ENCODE measurements at regions not wholly inside any gene's neighbourhood (a gene's known extent, or its start where the extent isn't known, plus 50 kb on each side); places are given as distances from the start of the nearest gene placed in this dataset.

GRCh38 chr1:50358962-50359361, 64.3 kb downstream of the DMRTA2 start:
- no peak for TF ChIP-seq CTCF (IDR thresholded peaks at IDR 0.05; ENCODE audit: insufficient read depth, low read length)
- no peak overlapping the region for H3K4me3 ChIP-seq (ENCODE audit: low read depth, low read length)
- DNase-seq (ENCODE audit: low read depth) = no peak

- H3K4me3 ChIP-seq (ENCODE audit: low read depth, low read length) = no peak overlapping the region
- no peak for DNase-seq (ENCODE audit: low read depth)
- TF ChIP-seq CTCF (IDR thresholded peaks at IDR 0.05; ENCODE audit: insufficient read depth, low read length) = no peak
Measured at GRCh38 chr1:50357186-50357585, 66.1 kb downstream of the DMRTA2 start.

- DNase-seq (ENCODE audit: low read depth) = no peak
- H3K4me3 ChIP-seq (ENCODE audit: low read depth, low read length) = no peak overlapping the region
- TF ChIP-seq CTCF (IDR thresholded peaks at IDR 0.05; ENCODE audit: insufficient read depth, low read length) = no peak
Measured at GRCh38 chr1:50354813-50355212, 68.4 kb downstream of the DMRTA2 start.

GRCh38 chr1:50352428-50352827, 70.8 kb downstream of the DMRTA2 start:
- DNase-seq (ENCODE audit: low read depth) = peak; percentile 78
- no peak for TF ChIP-seq CTCF (IDR thresholded peaks at IDR 0.05; ENCODE audit: insufficient read depth, low read length)
- no peak overlapping the region for H3K4me3 ChIP-seq (ENCODE audit: low read depth, low read length)

- no peak overlapping the region for H3K4me3 ChIP-seq (ENCODE audit: low read depth, low read length)
- no peak for TF ChIP-seq CTCF (IDR thresholded peaks at IDR 0.05; ENCODE audit: insufficient read depth, low read length)
- DNase-seq (ENCODE audit: low read depth) = no peak
Measured at GRCh38 chr1:50350868-50351267, 72.4 kb downstream of the DMRTA2 start.

- no peak overlapping the region for H3K4me3 ChIP-seq (ENCODE audit: low read depth, low read length)
- TF ChIP-seq CTCF (IDR thresholded peaks at IDR 0.05; ENCODE audit: insufficient read depth, low read length) = no peak
- no peak for DNase-seq (ENCODE audit: low read depth)
Measured at GRCh38 chr1:50350421-50350820, 72.8 kb downstream of the DMRTA2 start.

GRCh38 chr1:50349242-50349565, 74.0 kb downstream of the DMRTA2 start:
- no peak for DNase-seq (ENCODE audit: low read depth)
- no peak for TF ChIP-seq CTCF (IDR thresholded peaks at IDR 0.05; ENCODE audit: insufficient read depth, low read length)

More at GRCh38 chr1:50349242-50349565, 74.0 kb downstream of the DMRTA2 start:
- H3K4me3 ChIP-seq (ENCODE audit: low read depth, low read length) = no peak overlapping the region

All from fibroblast of the aortic adventitia (primary cell).